ENCODE measurements at regions not wholly inside any gene's neighbourhood (a gene's known extent, or its start where the extent isn't known, plus 50 kb on each side); places are given as distances from the start of the nearest gene placed in this dataset.

DNA sequence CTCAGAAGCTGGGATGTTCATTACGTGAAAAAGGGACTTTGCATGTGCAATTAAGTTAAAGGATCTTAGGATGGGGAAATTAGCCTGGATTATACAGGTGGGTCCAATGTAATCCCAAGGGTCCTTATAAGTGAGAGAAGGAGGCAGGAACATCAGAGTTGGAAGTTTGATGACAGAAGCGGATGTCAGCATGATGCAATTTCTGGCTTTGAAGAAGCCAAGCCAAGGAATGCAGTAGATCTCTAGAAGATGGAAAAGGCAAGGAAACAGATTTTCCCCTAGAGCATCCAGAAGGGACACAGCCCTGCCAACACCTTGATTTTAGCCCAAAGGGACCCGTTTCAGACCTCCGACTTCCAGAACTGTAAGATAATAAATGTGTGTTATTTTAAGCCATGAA is 136.4 kb downstream of the LNPK start:
- Histone ChIP-seq H3K4me3 (ENCODE audit: insufficient read depth, low read depth, low read length) (no peak overlapping the region), H4K20me1 (ENCODE audit: insufficient read depth, low read length) (no peaks in the 10 kb centered on the region), H3K4me2 (ENCODE audit: low read length) (no peak overlapping the region), H2AFZ (ENCODE audit: low read depth, low read length) (no peak overlapping the region), H3K4me1 (ENCODE audit: insufficient read depth, low read length) (no peaks in the 10 kb centered on the region), H3K9me3 (ENCODE audit: insufficient read depth, low read depth, low read length) (no peaks in the 10 kb centered on the region), H3K9ac (ENCODE audit: low read length) (no peak overlapping the region), H3K79me2 (ENCODE audit: insufficient read depth, low read length) (no peaks in the 10 kb centered on the region), H3K27me3 (ENCODE audit: insufficient read depth, low read length) (no peaks in the 10 kb centered on the region), H3K36me3 (ENCODE audit: insufficient read depth, low read length) (no peaks in the 10 kb centered on the region), H3K27ac (ENCODE audit: low read depth, low read length) (no peak overlapping the region)
- FAIRE-seq: no peak
- no peak overlapping the region for H3K4me3 Mint-ChIP-seq (ENCODE audit: unreplicated experiment)
- no peaks in the 10 kb centered on the region for H3K36me3 Mint-ChIP-seq (ENCODE audit: low read depth, unreplicated experiment)
- peaks cover 3% of the 10 kb centered on the region for H3K9me3 Mint-ChIP-seq (ENCODE audit: unreplicated experiment)
- peaks cover 9% of the 10 kb centered on the region for H3K27me3 Mint-ChIP-seq (ENCODE audit: low read depth, unreplicated experiment)
- H3K4me1 Mint-ChIP-seq (ENCODE audit: low read depth, unreplicated experiment): no peaks in the 10 kb centered on the region
- no peak overlapping the region for H3K27ac Mint-ChIP-seq (ENCODE audit: unreplicated experiment)
- DNase-seq (ENCODE audit: low read depth): no peak
- TF ChIP-seq, protein P1, sequence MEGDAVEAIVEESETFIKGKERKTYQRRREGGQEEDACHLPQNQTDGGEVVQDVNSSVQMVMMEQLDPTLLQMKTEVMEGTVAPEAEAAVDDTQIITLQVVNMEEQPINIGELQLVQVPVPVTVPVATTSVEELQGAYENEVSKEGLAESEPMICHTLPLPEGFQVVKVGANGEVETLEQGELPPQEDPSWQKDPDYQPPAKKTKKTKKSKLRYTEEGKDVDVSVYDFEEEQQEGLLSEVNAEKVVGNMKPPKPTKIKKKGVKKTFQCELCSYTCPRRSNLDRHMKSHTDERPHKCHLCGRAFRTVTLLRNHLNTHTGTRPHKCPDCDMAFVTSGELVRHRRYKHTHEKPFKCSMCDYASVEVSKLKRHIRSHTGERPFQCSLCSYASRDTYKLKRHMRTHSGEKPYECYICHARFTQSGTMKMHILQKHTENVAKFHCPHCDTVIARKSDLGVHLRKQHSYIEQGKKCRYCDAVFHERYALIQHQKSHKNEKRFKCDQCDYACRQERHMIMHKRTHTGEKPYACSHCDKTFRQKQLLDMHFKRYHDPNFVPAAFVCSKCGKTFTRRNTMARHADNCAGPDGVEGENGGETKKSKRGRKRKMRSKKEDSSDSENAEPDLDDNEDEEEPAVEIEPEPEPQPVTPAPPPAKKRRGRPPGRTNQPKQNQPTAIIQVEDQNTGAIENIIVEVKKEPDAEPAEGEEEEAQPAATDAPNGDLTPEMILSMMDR (IDR thresholded peaks at IDR 0.05; ENCODE audit: insufficient read depth, low read depth, low read length): no peak
- no peak for TF ChIP-seq EZH2 (IDR thresholded peaks at IDR 0.05; ENCODE audit: insufficient read depth, low read length)

DNA sequence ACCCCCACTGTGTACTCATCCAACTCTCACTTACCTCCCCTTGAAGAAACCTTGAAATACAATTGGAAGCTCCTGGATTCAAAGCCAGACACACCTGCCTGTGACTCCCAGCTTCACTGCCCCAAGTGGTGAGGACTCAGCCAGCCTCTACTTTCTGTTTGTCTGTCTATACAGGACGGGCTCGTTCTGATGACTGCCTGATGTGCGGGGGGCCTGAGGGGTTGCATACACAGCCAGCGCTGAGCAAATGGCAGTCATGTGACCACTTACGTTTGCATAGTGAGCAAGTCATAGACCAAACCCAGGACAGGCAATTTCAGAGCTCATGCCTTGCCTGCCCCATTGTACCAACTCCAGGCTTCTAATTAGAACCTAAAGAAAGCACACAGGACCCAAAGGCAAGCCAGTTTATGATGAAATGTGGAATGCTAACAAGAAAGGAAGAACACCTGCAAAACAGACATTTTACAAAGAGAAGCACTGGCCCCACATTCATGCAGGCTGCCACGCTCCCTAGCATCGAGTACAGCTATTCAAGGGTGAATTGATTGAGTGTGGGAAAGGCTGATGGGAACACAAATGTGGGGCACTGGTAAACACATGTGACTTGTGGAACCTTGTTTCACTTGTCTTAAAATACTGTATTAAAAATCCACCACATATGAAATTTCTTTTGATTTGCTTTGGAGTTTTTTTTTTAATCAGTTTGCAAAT is 137.8 kb downstream of the LNPK start:
- Histone ChIP-seq H3K36me3 (ENCODE audit: insufficient read depth, low read length) (no peaks in the 10 kb centered on the region), H3K79me2 (ENCODE audit: insufficient read depth, low read length) (no peaks in the 10 kb centered on the region), H3K9ac (ENCODE audit: low read length) (no peak overlapping the region), H3K27ac (ENCODE audit: low read depth, low read length) (no peak overlapping the region), H3K27me3 (ENCODE audit: insufficient read depth, low read length) (no peaks in the 10 kb centered on the region), H4K20me1 (ENCODE audit: insufficient read depth, low read length) (no peaks in the 10 kb centered on the region), H3K4me3 (ENCODE audit: insufficient read depth, low read depth, low read length) (no peak overlapping the region), H2AFZ (ENCODE audit: low read depth, low read length) (no peak overlapping the region), H3K4me2 (ENCODE audit: low read length) (no peak overlapping the region), H3K4me1 (ENCODE audit: insufficient read depth, low read length) (no peaks in the 10 kb centered on the region), H3K9me3 (ENCODE audit: insufficient read depth, low read depth, low read length) (no peaks in the 10 kb centered on the region)
- Mint-ChIP-seq H3K4me1 (ENCODE audit: low read depth, unreplicated experiment) (no peaks in the 10 kb centered on the region), H3K36me3 (ENCODE audit: low read depth, unreplicated experiment) (no peaks in the 10 kb centered on the region), H3K27ac (ENCODE audit: unreplicated experiment) (no peak overlapping the region), H3K27me3 (ENCODE audit: low read depth, unreplicated experiment) (peaks cover 9% of the 10 kb centered on the region), H3K9me3 (ENCODE audit: unreplicated experiment) (peaks cover 2% of the 10 kb centered on the region), H3K4me3 (ENCODE audit: unreplicated experiment) (no peak overlapping the region)
- DNase-seq (ENCODE audit: low read depth) (no peak), FAIRE-seq (no peak)
- TF ChIP-seq, protein P1 (IDR thresholded peaks at IDR 0.05; ENCODE audit: insufficient read depth, low read depth, low read length): no peak
- TF ChIP-seq EZH2 (IDR thresholded peaks at IDR 0.05; ENCODE audit: insufficient read depth, low read length): no peak

DNA sequence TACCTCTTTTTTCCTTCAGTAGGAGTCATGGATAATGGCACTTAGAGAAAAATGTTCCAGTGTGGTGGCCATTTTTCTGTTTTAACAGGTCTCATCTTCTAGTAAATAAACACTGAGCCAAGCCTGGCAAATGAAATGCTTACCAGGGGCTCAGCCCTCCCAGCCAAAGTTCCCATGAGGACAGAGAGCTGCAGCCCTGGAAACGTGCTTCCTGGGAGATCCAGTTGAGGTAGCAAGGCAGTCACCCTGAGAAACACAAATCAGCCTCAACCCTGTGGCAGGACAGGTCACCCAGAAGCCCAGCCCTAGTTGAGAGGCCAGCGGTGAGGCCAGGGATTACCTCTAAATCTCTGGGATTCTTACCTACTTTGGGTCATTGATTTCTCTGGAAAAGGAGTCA is 140.1 kb downstream of the LNPK start:
- no peak overlapping the region for H3K9ac ChIP-seq (ENCODE audit: low read length)
- Mint-ChIP-seq H3K27me3 (ENCODE audit: low read depth, unreplicated experiment) (peaks cover 9% of the 10 kb centered on the region), H3K27ac (ENCODE audit: unreplicated experiment) (no peak overlapping the region), H3K9me3 (ENCODE audit: unreplicated experiment) (no peaks in the 10 kb centered on the region), H3K4me1 (ENCODE audit: low read depth, unreplicated experiment) (no peaks in the 10 kb centered on the region), H3K36me3 (ENCODE audit: low read depth, unreplicated experiment) (no peaks in the 10 kb centered on the region), H3K4me3 (ENCODE audit: unreplicated experiment) (no peak overlapping the region)
- H4K20me1 ChIP-seq (ENCODE audit: insufficient read depth, low read length): no peaks in the 10 kb centered on the region
- no peaks in the 10 kb centered on the region for H3K79me2 ChIP-seq (ENCODE audit: insufficient read depth, low read length)
- FAIRE-seq (no peak), DNase-seq (ENCODE audit: low read depth) (no peak)
- no peak overlapping the region for H3K4me2 ChIP-seq (ENCODE audit: low read length)
- no peak overlapping the region for H2AFZ ChIP-seq (ENCODE audit: low read depth, low read length)
- H3K9me3 ChIP-seq (ENCODE audit: insufficient read depth, low read depth, low read length): no peaks in the 10 kb centered on the region
- no peak overlapping the region for H3K4me3 ChIP-seq (ENCODE audit: insufficient read depth, low read depth, low read length)
- no peak for TF ChIP-seq EZH2 (IDR thresholded peaks at IDR 0.05; ENCODE audit: insufficient read depth, low read length)
- TF ChIP-seq, protein P1 (IDR thresholded peaks at IDR 0.05; ENCODE audit: insufficient read depth, low read depth, low read length): no peak
- no peak overlapping the region for H3K27ac ChIP-seq (ENCODE audit: low read depth, low read length)
- H3K36me3 ChIP-seq (ENCODE audit: insufficient read depth, low read length): no peaks in the 10 kb centered on the region
- H3K27me3 ChIP-seq (ENCODE audit: insufficient read depth, low read length): no peaks in the 10 kb centered on the region
- H3K4me1 ChIP-seq (ENCODE audit: insufficient read depth, low read length): no peaks in the 10 kb centered on the region
